Coronary artery (tissue), 2 donors: ENCODE measurements at regions not wholly inside any gene's neighbourhood (a gene's known extent, or its start where the extent isn't known, plus 50 kb on each side); places are given as distances from the start of the nearest gene placed in this dataset.
A peak's percentile ranks its signal among the peaks of the same experiment; 100 is the strongest.

ENCODE experiments used
- DNase-seq: peaks from one replicate; pipeline ENCODE4 v3.0.0-alpha.2; 2017; ENCODE audit warnings: low spot score
- H3K27ac ChIP-seq, 2 donors: fragments of 200-600 bp; sonication (generic); one replicate each; pipeline ENCODE4 v1.5.1; 2016 to 2019
- H3K4me3 ChIP-seq: fragments of 200-600 bp; sonication (generic); 2 replicates; pipeline ENCODE4 v1.5.1; 2016; ENCODE audit warnings: mild to moderate bottlenecking, moderate library complexity
- TF ChIP-seq, protein P1 (sequence below): fragments of 200-600 bp; sonication (generic); IDR thresholded peaks from one replicate; pipeline ENCODE4 v1.5.1; 2019; ENCODE audit warnings: antibody characterized with exemption

DNA sequence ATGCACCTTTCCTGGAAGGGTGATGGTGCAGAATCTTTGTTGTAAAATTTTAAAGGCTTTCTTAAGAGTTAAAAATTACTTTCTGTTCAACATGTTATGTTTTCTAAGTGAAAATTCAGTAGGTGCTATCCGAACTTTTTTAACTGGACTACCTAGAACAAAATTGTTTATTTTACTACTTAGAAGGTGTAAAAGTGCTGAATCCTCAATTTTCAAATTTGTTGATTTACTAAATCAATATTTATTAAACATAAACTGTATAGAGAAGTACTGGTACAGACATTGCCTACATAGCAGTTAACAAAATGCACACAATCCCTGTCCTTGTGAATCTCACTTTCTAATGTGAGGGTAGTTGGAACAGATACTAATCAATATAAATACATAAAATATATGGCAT lies 277.5 kb downstream of the CTH start:
- no peak for DNase-seq
- no peak overlapping the region for H3K27ac ChIP-seq
- TF ChIP-seq, protein P1, sequence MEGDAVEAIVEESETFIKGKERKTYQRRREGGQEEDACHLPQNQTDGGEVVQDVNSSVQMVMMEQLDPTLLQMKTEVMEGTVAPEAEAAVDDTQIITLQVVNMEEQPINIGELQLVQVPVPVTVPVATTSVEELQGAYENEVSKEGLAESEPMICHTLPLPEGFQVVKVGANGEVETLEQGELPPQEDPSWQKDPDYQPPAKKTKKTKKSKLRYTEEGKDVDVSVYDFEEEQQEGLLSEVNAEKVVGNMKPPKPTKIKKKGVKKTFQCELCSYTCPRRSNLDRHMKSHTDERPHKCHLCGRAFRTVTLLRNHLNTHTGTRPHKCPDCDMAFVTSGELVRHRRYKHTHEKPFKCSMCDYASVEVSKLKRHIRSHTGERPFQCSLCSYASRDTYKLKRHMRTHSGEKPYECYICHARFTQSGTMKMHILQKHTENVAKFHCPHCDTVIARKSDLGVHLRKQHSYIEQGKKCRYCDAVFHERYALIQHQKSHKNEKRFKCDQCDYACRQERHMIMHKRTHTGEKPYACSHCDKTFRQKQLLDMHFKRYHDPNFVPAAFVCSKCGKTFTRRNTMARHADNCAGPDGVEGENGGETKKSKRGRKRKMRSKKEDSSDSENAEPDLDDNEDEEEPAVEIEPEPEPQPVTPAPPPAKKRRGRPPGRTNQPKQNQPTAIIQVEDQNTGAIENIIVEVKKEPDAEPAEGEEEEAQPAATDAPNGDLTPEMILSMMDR, result no peak
- no peak overlapping the region for H3K4me3 ChIP-seq

DNA sequence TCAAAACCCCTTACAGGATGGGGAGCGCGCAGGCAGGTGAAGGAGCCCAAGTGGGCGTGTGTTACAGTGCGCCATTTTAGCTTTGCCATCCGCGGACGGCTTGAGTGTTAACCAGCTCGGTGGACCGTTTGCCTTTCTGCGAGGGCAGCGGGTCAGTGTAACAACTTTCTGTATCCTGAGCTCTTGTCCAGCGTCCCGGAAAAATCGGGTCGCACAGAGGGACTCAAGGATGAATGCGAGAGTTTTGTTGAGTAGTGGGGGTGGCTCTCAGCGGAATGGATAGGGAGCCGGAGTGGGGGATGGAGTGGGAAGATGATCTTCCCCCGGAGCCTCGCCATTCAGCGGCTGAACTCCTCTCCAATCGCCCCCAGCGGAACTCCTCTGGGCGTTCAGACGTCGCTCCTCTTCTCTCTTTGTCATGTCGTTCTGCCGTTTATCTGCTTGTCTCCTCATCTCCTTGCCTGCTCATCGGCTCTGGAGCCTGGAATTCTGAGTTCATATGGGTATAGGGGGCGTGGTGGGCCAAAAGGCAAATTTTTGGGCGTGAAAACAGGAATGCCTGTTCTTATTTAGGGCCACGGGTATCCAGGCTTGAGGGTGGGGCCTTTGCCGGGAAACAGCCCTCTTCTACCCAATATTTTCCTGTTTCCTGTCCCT lies 295.4 kb downstream of the CTH start:
- peak overlapping the region in 1 of 2 donors; percentile 18 for H3K27ac ChIP-seq
- no peak for DNase-seq
- peak overlapping the region; percentile 63 for H3K4me3 ChIP-seq
- TF ChIP-seq, protein P1, result no peak

DNA sequence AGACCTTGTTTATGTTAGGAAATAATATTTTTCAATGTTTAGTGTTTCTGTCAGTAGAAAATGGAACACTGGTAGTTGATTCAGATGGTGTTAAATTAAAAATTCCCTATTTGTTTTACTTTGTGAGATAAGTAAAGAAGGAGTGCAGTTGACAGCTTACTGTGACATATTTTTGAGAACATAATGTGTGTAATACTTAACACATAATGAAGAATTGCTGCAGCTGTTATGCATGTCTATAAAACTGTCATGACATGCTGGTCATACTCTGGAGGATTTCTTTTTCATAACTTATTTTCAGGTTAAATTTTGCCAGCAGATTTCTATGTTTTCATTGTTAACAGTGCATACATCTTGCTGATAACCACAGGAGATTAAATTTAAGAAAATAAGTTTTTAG lies 296.1 kb downstream of the CTH start:
- Histone ChIP-seq H3K27ac (no peak overlapping the region), H3K4me3 (no peak overlapping the region)
- TF ChIP-seq, protein P1, result no peak
- DNase-seq, result no peak

DNA sequence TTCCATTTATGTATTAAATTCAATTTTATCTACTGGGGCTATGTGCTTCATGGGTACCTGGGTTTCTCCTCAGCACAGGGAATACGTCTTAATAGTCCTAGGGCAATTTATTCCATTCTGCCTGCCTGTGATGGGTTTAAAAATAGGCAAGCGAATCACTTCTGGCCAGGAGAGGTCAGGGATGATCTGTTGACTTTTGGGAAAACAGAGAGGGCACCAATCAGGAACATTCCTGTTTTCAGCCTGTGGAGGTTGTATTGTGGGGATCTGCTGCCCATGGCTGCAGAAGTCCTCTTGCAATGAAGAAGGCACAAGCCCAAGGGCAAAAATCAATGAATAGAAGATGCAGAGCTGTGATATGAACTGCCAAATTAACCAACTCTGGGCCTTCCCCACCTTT lies 303.1 kb downstream of the CTH start:
- DNase-seq, result no peak
- Histone ChIP-seq H3K27ac (peak overlapping the region in 1 of 2 donors; percentile 33), H3K4me3 (no peak overlapping the region)
- TF ChIP-seq, protein P1, result no peak

DNA sequence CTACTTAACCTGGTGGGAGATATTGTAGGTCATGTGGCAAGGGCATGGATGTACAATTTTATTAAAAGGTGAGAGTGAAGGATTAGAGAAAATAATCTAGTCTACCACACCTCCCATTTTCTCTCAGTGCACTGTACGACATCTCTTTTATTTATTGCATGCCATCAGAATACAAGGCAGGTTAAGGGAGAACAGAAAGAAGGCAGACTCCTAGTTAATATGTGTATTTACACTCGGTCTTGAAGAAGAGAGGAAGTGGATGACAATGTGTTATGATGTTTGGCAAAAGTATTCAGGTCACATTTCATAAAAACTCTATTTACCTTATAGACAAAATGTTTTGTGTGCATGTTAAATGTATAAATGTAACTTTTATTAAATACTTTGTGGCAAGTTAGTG lies 306.1 kb downstream of the CTH start:
- TF ChIP-seq, protein P1, result no peak
- DNase-seq, result no peak

DNA sequence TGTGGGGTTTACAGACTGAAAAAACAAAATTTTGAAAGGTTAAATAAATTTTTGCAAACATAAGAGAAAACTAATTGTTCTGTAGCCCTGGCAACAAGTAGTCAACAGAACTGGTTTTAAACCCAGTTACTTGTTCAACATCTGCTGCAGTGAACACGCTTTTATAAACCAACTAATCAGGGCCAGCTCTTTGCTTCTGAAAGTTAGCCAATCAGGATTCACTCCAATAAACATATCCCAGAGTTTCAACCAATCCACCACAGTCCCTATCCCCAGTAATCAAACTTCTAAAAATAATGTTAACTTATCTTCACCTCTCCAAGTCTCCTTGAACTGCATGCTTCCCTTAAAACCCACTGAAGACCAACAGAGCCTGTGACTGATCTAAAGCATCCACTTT lies 306.6 kb downstream of the CTH start:
- no peak overlapping the region for H3K4me3 ChIP-seq
- DNase-seq, result no peak
- peak overlapping the region in 1 of 2 donors; percentile 49 for H3K27ac ChIP-seq
- TF ChIP-seq, protein P1, result no peak

More for the DNA sequence above, 306.1 kb downstream of the CTH start:
- no peak overlapping the region for H3K27ac ChIP-seq
- H3K4me3 ChIP-seq, result no peak overlapping the region

DNA sequence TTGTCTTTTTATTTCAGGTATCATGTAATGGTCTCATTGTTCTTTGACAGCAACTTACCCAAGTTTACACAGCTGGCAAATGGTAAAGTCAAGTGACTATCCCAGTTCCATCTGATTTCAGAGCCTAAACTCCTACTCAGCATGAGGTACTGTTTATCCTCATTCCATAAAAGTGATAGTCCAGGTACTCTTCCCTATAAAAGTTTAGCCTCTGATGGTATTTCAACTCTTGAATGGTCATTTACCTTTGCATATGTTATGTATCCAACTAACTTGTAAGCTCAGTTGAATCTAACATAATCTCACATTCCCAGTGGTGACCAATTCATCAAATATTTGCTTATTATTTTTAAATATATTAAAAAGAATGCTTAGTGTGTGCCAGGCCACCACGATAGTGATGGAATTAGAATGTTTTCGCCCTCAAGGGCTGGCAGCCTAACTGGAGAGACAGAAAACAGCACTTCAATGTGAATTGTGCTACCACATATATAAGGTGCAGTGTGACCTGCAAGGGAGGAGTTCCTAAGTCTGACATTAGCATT lies 307.1 kb downstream of the CTH start:
- TF ChIP-seq, protein P1, result no peak
- H3K4me3 ChIP-seq, result no peak overlapping the region
- DNase-seq, result no peak
- peak overlapping the region in 1 of 2 donors; percentile 62 for H3K27ac ChIP-seq
